CD4-positive, alpha-beta T cell treated with Interleukin-6 at 100 ng/mL for 8 hours (primary cell): ENCODE measurements at regions not wholly inside any gene's neighbourhood (a gene's known extent, or its start where the extent isn't known, plus 50 kb on each side); places are given as distances from the start of the nearest gene placed in this dataset.
"Not testable (repeated sequence)": the region's sequence is repeated elsewhere in the genome, so short reads cannot be mapped to it uniquely, and the experiment has no call there.

Experiments
- DNase-seq: peaks from one replicate; pipeline ENCODE4 v3.0.0-alpha.2; 2020; ENCODE audit warnings: mixed read lengths, low spot score

GRCh38 chr3:18546632-18547031 is 121.5 kb upstream of the SATB1 start:
- DNase-seq, result no peak

GRCh38 chr3:18544146-18544545 is 119.0 kb upstream of the SATB1 start:
- DNase-seq, result no peak

GRCh38 chr3:18538463-18539230 is 113.5 kb upstream of the SATB1 start:
- DNase-seq, result no peak

GRCh38 chr3:18533039-18533438 is 107.9 kb upstream of the SATB1 start:
- no peak for DNase-seq

GRCh38 chr3:18531662-18532061 is 106.5 kb upstream of the SATB1 start:
- DNase-seq, result no peak

- no peak for DNase-seq
Measured at GRCh38 chr3:18529631-18530030, 104.5 kb upstream of the SATB1 start.

- DNase-seq, result no peak
Measured at GRCh38 chr3:18527691-18528090, 102.6 kb upstream of the SATB1 start.

- DNase-seq, result no peak
Measured at GRCh38 chr3:18526667-18527066, 101.5 kb upstream of the SATB1 start.

GRCh38 chr3:18516170-18516569 is 91.0 kb upstream of the SATB1 start:
- not testable (repeated sequence) for DNase-seq

GRCh38 chr3:18513091-18513490 is 88.0 kb upstream of the SATB1 start:
- no peak for DNase-seq

GRCh38 chr3:18512007-18512406 is 86.9 kb upstream of the SATB1 start:
- no peak for DNase-seq

GRCh38 chr3:18510947-18511346 is 85.8 kb upstream of the SATB1 start:
- DNase-seq, result no peak

- DNase-seq, result no peak
Measured at GRCh38 chr3:18507333-18507732, 82.2 kb upstream of the SATB1 start.

- DNase-seq, result no peak
Measured at GRCh38 chr3:18505056-18505455, 79.9 kb upstream of the SATB1 start.

- no peak for DNase-seq
Measured at GRCh38 chr3:18501679-18502343, 76.7 kb upstream of the SATB1 start.

GRCh38 chr3:18500322-18500721 is 75.2 kb upstream of the SATB1 start:
- DNase-seq, result no peak

- peak; percentile 56 for DNase-seq
Measured at GRCh38 chr3:18499301-18499700, 74.2 kb upstream of the SATB1 start.

- no peak for DNase-seq
Measured at GRCh38 chr3:18494251-18494650, 69.1 kb upstream of the SATB1 start.

- peak; percentile 39 for DNase-seq
Measured at GRCh38 chr3:18489939-18490338, 64.8 kb upstream of the SATB1 start.

GRCh38 chr3:18483226-18483625 is 58.1 kb upstream of the SATB1 start:
- no peak for DNase-seq

- no peak for DNase-seq
Measured at GRCh38 chr3:18481946-18482548, 56.9 kb upstream of the SATB1 start.

GRCh38 chr3:18477620-18478019 is 52.5 kb upstream of the SATB1 start:
- DNase-seq, result no peak
